ENCODE measurements at regions not wholly inside any gene's neighbourhood (a gene's known extent, or its start where the extent isn't known, plus 50 kb on each side); places are given as distances from the start of the nearest gene placed in this dataset.

GRCh38 chr11:134560566-134561330 is 148.7 kb upstream of the B3GAT1 start:
- TF ChIP-seq CTCF (IDR thresholded peaks at IDR 0.05; ENCODE audit: insufficient read depth, low read depth, low read length) (no peak), EZH2 (IDR thresholded peaks at IDR 0.05; ENCODE audit: insufficient read depth, low read length) (no peak)

All from astrocyte (in vitro differentiated cells and primary cell).